HL-60 (cell line): ENCODE measurements at regions not wholly inside any gene's neighbourhood (a gene's known extent, or its start where the extent isn't known, plus 50 kb on each side); places are given as distances from the start of the nearest gene placed in this dataset.

Experiments
- DNase-seq, 2 experiments: peaks; one replicate each; pipeline ENCODE4 v3.0.0-alpha.2; 2010 to 2020; ENCODE audit warnings: low read depth in 1 of 2, low spot score in 1 of 2
- H3K27ac ChIP-seq: fragments of 250-450 bp; sonication (Bioruptor Pico); replicated peaks from 2 replicates; pipeline ENCODE4 v1.5.1; 2020; ENCODE audit warnings: mild to moderate bottlenecking, moderate library complexity
- H3K27me3 ChIP-seq: fragments of 250-450 bp; sonication (Bioruptor Pico); 2 replicates; pipeline ENCODE4 v1.5.1; 2021; ENCODE audit warnings: mild to moderate bottlenecking, moderate library complexity; ENCODE audit not compliant: insufficient read depth, poor library complexity, severe bottlenecking
- H3K4me3 ChIP-seq: replicated peaks from 2 replicates; pipeline ENCODE4 v1.5.1; 2011; ENCODE audit warnings: mild to moderate bottlenecking, control low read depth, low read length; ENCODE audit not compliant: insufficient read depth
- CTCF ChIP-seq: IDR thresholded peaks from one replicate; pipeline ENCODE4 v1.5.1; 2011; ENCODE audit warnings: low read length, control low read depth, inconsistent platforms; ENCODE audit not compliant: insufficient read depth
- GABPA ChIP-seq: IDR thresholded peaks from 2 replicates; pipeline ENCODE4 v1.6.1; 2012; ENCODE audit warnings: low read depth
- POLR2AphosphoS5 ChIP-seq: IDR thresholded peaks from 2 replicates; pipeline ENCODE4 v1.6.1; 2012; ENCODE audit warnings: low read depth
- REST ChIP-seq: IDR thresholded peaks from 2 replicates; pipeline ENCODE4 v1.6.1; 2012; ENCODE audit warnings: low read depth; ENCODE audit not compliant: insufficient replicate concordance
- SPI1 ChIP-seq: IDR thresholded peaks from 2 replicates; pipeline ENCODE4 v1.6.1; 2012; ENCODE audit warnings: low read depth, mild to moderate bottlenecking, borderline replicate concordance

- Histone ChIP-seq H3K27ac (no peak overlapping the region), H3K27me3 (no peaks in the 10 kb centered on the region), H3K4me3 (no peak overlapping the region)
- TF ChIP-seq SPI1 (no peak), CTCF (no peak), GABPA (no peak), POLR2AphosphoS5 (no peak), REST (no peak)
- DNase-seq: no peak
These were observed 350.5 kb upstream of the THBS1 start for GRCh38 chr15:39230205-39230907.

- no peak for DNase-seq
- no peak overlapping the region for H3K4me3 ChIP-seq
- H3K27ac ChIP-seq: no peak overlapping the region
- no peaks in the 10 kb centered on the region for H3K27me3 ChIP-seq
- TF ChIP-seq POLR2AphosphoS5: no peak
- TF ChIP-seq REST: no peak
- TF ChIP-seq GABPA: no peak
- TF ChIP-seq SPI1: no peak
- TF ChIP-seq CTCF: no peak
These were observed 350.0 kb upstream of the THBS1 start for GRCh38 chr15:39230908-39231285.

- Histone ChIP-seq H3K27me3 (no peaks in the 10 kb centered on the region), H3K4me3 (no peak overlapping the region), H3K27ac (no peak overlapping the region)
- TF ChIP-seq SPI1: no peak
- no peak for DNase-seq
These were observed 348.4 kb upstream of the THBS1 start for GRCh38 chr15:39232512-39232911.

GRCh38 chr15:39235084-39235795, 345.6 kb upstream of the THBS1 start:
- H3K27ac ChIP-seq: no peak overlapping the region
- peak; percentile 14 to 15 for DNase-seq
- H3K4me3 ChIP-seq: no peak overlapping the region
- H3K27me3 ChIP-seq: no peaks in the 10 kb centered on the region
- no peak for TF ChIP-seq REST
- no peak for TF ChIP-seq CTCF
- TF ChIP-seq SPI1: no peak
- no peak for TF ChIP-seq POLR2AphosphoS5
- no peak for TF ChIP-seq GABPA
